NCI-H446 (cell line): ENCODE measurements at regions not wholly inside any gene's neighbourhood (a gene's known extent, or its start where the extent isn't known, plus 50 kb on each side); places are given as distances from the start of the nearest gene placed in this dataset.

Experiments
- DNase-seq, 2 experiments: peaks; one replicate each; lab custom pipeline; 2025; lab: John Stamatoyannopoulos, UW

DNA sequence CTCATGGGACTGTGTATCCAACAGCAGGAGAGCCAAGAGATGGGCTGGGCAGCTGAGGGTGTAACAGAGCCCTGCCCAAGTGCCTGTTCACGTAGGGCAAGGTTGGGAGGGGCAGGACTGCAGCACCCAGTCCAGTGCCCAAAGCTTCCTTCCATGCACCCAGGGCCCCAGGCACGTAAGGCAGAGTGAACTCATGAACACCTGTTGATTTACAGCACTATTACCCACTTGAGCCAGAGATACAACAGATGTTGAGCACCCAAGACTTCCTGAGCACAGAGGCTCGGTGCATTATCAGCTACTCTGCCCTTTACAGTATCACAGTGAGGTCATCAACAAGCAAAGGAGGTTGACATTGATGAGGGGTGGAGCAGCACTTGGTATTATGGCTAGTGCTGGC lies 50.2 kb upstream of the FHL2 start:
- DNase-seq: no peak
